ENCODE measurements at regions not wholly inside any gene's neighbourhood (a gene's known extent, or its start where the extent isn't known, plus 50 kb on each side); places are given as distances from the start of the nearest gene placed in this dataset.

DNA sequence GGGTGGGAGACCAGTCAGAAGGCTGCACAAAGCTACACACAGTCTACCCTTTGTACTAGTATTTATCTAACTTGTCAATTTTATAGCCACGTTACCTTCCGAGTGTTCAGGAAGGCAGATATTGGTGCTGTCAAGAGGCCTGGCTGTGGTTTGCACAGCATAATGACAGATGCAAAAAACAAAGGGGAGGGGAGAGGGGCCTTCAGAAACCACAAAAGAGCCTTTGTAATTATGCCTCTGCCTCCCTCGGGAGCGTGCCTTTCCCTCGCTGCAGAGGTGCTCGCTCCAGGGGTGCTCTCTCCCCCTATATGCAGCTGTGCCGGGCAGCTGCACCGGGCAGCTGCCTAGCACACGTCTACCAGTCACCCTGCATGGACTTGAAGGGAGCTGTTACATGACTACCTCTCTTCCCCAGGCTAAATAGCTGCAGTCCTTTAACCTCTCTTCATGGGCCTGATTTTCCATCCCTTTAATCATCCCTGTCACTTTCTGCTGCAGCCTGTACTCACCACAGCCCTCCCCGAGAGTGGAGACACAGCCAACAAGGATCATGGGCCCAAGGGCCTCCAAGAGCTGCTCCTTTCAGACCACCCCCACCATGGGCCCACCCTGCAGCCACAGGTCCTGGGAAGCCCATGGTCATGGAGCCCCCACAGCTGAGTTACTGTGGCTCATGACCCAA lies 168.4 kb upstream of the PKDCC start:
- H3K4me3 ChIP-seq: no peak overlapping the region
- peaks cover 0 to 29% (median 17%) of the 10 kb centered on the region in 4 donors for H3K4me1 ChIP-seq
- H3K27ac ChIP-seq: peak overlapping the region in 1 of 4 donors; percentile 39
- 25% methylated on average over 10 of the region's 10 CpGs for WGBS, 2 donors
- intact Hi-C loops (cut with DNase I): no loop called here
- H3K9me3 ChIP-seq: no peaks in the 10 kb centered on the region
- H3K36me3 ChIP-seq: no peaks in the 10 kb centered on the region
- TF ChIP-seq EP300 (IDR thresholded peaks at IDR 0.05) (no peak), POLR2A (IDR thresholded peaks at IDR 0.05) (no peak), POLR2AphosphoS5 (IDR thresholded peaks at IDR 0.05) (no peak)
- TF ChIP-seq, protein P1, sequence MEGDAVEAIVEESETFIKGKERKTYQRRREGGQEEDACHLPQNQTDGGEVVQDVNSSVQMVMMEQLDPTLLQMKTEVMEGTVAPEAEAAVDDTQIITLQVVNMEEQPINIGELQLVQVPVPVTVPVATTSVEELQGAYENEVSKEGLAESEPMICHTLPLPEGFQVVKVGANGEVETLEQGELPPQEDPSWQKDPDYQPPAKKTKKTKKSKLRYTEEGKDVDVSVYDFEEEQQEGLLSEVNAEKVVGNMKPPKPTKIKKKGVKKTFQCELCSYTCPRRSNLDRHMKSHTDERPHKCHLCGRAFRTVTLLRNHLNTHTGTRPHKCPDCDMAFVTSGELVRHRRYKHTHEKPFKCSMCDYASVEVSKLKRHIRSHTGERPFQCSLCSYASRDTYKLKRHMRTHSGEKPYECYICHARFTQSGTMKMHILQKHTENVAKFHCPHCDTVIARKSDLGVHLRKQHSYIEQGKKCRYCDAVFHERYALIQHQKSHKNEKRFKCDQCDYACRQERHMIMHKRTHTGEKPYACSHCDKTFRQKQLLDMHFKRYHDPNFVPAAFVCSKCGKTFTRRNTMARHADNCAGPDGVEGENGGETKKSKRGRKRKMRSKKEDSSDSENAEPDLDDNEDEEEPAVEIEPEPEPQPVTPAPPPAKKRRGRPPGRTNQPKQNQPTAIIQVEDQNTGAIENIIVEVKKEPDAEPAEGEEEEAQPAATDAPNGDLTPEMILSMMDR (IDR thresholded peaks at IDR 0.05): no peak
- H3K27me3 ChIP-seq: no peaks in the 10 kb centered on the region
- no peak for DNase-seq

DNA sequence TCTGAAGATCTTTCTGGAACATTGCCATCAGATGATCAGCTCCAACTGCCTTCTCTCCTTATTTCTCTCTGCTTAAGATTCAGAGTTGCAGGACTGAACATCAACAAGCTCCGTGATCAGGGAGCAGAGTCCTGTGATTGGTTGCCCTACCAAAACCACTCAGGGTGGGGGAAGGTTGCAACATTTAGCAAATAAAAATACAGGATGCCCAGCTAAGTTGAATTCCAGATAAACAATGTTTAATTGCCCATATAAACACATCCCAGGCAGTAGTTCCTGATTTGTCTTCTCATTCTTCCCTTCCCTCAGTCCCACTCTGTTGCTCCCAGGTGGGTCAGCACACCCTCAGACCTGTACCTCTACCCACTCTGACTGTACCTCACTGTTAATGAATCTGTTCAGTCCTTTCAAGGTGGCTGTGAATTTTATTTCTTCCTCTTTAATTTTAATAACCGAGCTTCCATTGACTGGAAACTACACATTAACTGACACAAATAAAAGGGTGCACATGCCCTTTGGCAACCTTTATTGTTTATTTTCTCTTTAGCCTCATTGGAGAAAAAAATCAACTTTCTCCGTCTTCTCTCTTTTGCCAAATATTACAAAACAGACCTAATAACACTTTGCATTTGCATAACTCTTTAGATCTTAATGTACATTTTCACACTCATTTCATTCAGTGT lies 167.1 kb upstream of the PKDCC start:
- Histone ChIP-seq H3K4me3 (no peak overlapping the region), H3K9me3 (no peaks in the 10 kb centered on the region), H3K27ac (no peak overlapping the region), H3K4me1 (peaks cover 0 to 29% (median 17%) of the 10 kb centered on the region in 4 donors), H3K36me3 (no peaks in the 10 kb centered on the region), H3K27me3 (no peaks in the 10 kb centered on the region)
- no peak for DNase-seq
- TF ChIP-seq POLR2A (IDR thresholded peaks at IDR 0.05) (no peak), POLR2AphosphoS5 (IDR thresholded peaks at IDR 0.05) (no peak), EP300 (IDR thresholded peaks at IDR 0.05) (no peak)
- TF ChIP-seq, protein P1 (IDR thresholded peaks at IDR 0.05): no peak
- WGBS, 2 donors: 67 to 69% methylated on average over 3 of the region's 3 CpGs
- intact Hi-C loops (cut with DNase I): no loop called here

DNA sequence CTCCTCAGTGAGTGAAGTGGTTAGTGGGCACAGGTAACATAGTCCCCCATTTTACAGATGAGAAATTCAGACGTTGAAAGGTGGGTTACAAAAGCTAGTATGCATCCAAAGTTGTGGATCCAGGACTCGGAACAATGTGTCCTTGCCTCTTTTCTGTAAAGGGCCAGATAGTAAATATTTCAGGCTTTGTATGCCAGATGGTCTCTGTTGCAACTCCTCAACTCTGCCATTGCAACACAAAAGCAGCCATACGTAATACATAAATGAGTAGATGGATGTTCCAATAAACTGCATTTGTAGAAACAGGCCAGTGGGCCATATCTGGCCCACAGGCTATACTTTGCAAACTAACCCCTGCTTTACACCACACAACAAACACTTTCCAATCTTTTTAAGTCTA lies 166.6 kb upstream of the PKDCC start:
- WGBS, 2 donors: 80 to 85% methylated on average over 3 of the region's 3 CpGs
- Histone ChIP-seq H3K9me3 (no peaks in the 10 kb centered on the region), H3K4me1 (peaks cover 0 to 29% (median 17%) of the 10 kb centered on the region in 4 donors), H3K27me3 (no peaks in the 10 kb centered on the region), H3K4me3 (no peak overlapping the region), H3K27ac (no peak overlapping the region), H3K36me3 (no peaks in the 10 kb centered on the region)
- intact Hi-C loops (cut with DNase I): no loop called here
- TF ChIP-seq, protein P1 (IDR thresholded peaks at IDR 0.05): no peak
- peak in 1 of 4 donors; percentile 26 for TF ChIP-seq POLR2AphosphoS5 (IDR thresholded peaks at IDR 0.05)
- DNase-seq: no peak

DNA sequence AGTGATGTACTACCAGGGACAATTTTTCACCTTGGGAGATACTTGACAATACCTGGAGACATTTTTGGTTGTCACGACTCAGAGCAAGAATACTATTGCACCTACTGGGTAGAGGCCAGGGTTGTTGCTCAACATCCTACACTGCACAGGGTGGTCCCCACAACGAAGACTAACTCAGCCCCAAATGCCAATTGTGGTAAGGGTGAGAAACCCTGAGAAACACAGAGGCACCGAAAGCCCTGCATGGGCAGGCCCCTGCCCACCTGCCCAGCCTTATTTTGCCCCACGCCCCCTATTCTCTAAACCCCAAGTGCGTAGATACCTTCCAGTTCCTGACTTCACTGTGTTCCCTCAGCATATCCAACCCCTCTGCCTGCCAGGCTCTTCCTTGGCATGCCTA lies 163.1 kb upstream of the PKDCC start:
- TF ChIP-seq EP300 (IDR thresholded peaks at IDR 0.05): no peak
- TF ChIP-seq POLR2A (IDR thresholded peaks at IDR 0.05): no peak
- TF ChIP-seq, protein P1 (IDR thresholded peaks at IDR 0.05): no peak
- no peak for TF ChIP-seq POLR2AphosphoS5 (IDR thresholded peaks at IDR 0.05)
- Histone ChIP-seq H3K9me3 (no peaks in the 10 kb centered on the region), H3K4me1 (peaks cover 0 to 11% (median 4%) of the 10 kb centered on the region in 4 donors), H3K36me3 (no peaks in the 10 kb centered on the region), H3K27me3 (no peaks in the 10 kb centered on the region), H3K27ac (no peak overlapping the region), H3K4me3 (no peak overlapping the region)
- 85 to 95% methylated on average over 5 of the region's 5 CpGs for WGBS, 2 donors
- intact Hi-C loops (cut with DNase I): no loop called here
- DNase-seq: no peak

Data from sigmoid colon (tissue), 6 donors.